ENCODE measurements at regions not wholly inside any gene's neighbourhood (a gene's known extent, or its start where the extent isn't known, plus 50 kb on each side); places are given as distances from the start of the nearest gene placed in this dataset.
"Not testable (repeated sequence)": the region's sequence is repeated elsewhere in the genome, so short reads cannot be mapped to it uniquely, and the experiment has no call there.

- H3K9me3 ChIP-seq = peaks cover 21% of the 10 kb centered on the region
- peak overlapping the region; percentile 85 for H3K4me2 ChIP-seq
- H3K27me3 ChIP-seq = no peaks in the 10 kb centered on the region
- H3K4me3 ChIP-seq = no peak overlapping the region
- TF ChIP-seq Cebpa-rat (IDR thresholded peaks at IDR 0.05) = no peak
- H3K36me3 ChIP-seq = no peaks in the 10 kb centered on the region; the same call in 1 of the 2 replicates
- H3K27ac ChIP-seq = no peak overlapping the region
- H3K4me1 ChIP-seq = peaks cover 82% of the 10 kb centered on the region
- no peak overlapping the region for H3K9ac ChIP-seq
- no peaks in the 10 kb centered on the region for H4K20me1 ChIP-seq
Measured at GRCh38 chr14:104398656-104399055, 180.9 kb upstream of the C14orf180 start.

GRCh38 chr14:104399432-104400155, 180.0 kb upstream of the C14orf180 start:
- Histone ChIP-seq H4K20me1 (no peaks in the 10 kb centered on the region), H3K9me3 (peaks cover 21% of the 10 kb centered on the region), H3K36me3 (no peaks in the 10 kb centered on the region; the same call in 1 of the 2 replicates), H3K4me1 (peaks cover 85% of the 10 kb centered on the region), H3K27me3 (no peaks in the 10 kb centered on the region), H3K4me2 (peak overlapping the region; percentile 85), H3K27ac (peak overlapping the region; percentile 35; the same call in 1 of the 2 replicates), H3K9ac (no peak overlapping the region), H3K4me3 (no peak overlapping the region)
- no peak for TF ChIP-seq Cebpa-rat (IDR thresholded peaks at IDR 0.05)

- Histone ChIP-seq H3K27me3 (no peaks in the 10 kb centered on the region), H3K27ac (peak overlapping the region; percentile 35; the same call in 1 of the 2 replicates), H3K36me3 (no peaks in the 10 kb centered on the region; the same call in 1 of the 2 replicates), H3K9ac (no peak overlapping the region), H3K4me1 (peaks cover 85% of the 10 kb centered on the region), H3K9me3 (peaks cover 21% of the 10 kb centered on the region), H4K20me1 (no peaks in the 10 kb centered on the region), H3K4me2 (peak overlapping the region; percentile 85), H3K4me3 (0 out of 2 replicates have a peak overlapping the region, but pooled peaks have one; percentile 1)
- no peak for TF ChIP-seq Cebpa-rat (IDR thresholded peaks at IDR 0.05)
Measured at GRCh38 chr14:104400355-104400754, 179.2 kb upstream of the C14orf180 start.

GRCh38 chr14:104401785-104402184, 177.8 kb upstream of the C14orf180 start:
- Histone ChIP-seq H3K4me2 (peak overlapping the region; percentile 85), H3K4me1 (peaks cover 84% of the 10 kb centered on the region), H3K9me3 (peaks cover 20% of the 10 kb centered on the region), H3K4me3 (no peak overlapping the region), H3K36me3 (no peaks in the 10 kb centered on the region; the same call in 1 of the 2 replicates), H3K9ac (no peak overlapping the region), H3K27ac (peak overlapping the region; percentile 32; the same call in 1 of the 2 replicates), H4K20me1 (no peaks in the 10 kb centered on the region), H3K27me3 (no peaks in the 10 kb centered on the region)
- no peak for TF ChIP-seq Cebpa-rat (IDR thresholded peaks at IDR 0.05)

GRCh38 chr14:104402303-104402702, 177.3 kb upstream of the C14orf180 start:
- H3K27ac ChIP-seq = peak overlapping the region; percentile 32
- H3K4me2 ChIP-seq = peak overlapping the region; percentile 85
- H4K20me1 ChIP-seq, H3K27me3 ChIP-seq, H3K36me3 ChIP-seq, H3K9ac ChIP-seq: not testable (repeated sequence)
- H3K9me3 ChIP-seq = peaks cover 14% of the 10 kb centered on the region
- H3K4me3 ChIP-seq = peak overlapping the region; percentile 4; the same call in 1 of the 2 replicates
- peaks cover 81% of the 10 kb centered on the region for H3K4me1 ChIP-seq

- Histone ChIP-seq H3K4me1 (peaks cover 80% of the 10 kb centered on the region), H4K20me1 (no peaks in the 10 kb centered on the region), H3K27ac (peak overlapping the region; percentile 32; the same call in 1 of the 2 replicates), H3K9ac (no peak overlapping the region), H3K27me3 (no peaks in the 10 kb centered on the region), H3K4me3 (no peak overlapping the region), H3K4me2 (peak overlapping the region; percentile 85), H3K9me3 (peaks cover 9% of the 10 kb centered on the region), H3K36me3 (no peaks in the 10 kb centered on the region)
- no peak for TF ChIP-seq Cebpa-rat (IDR thresholded peaks at IDR 0.05)
Measured at GRCh38 chr14:104403421-104404220, 175.9 kb upstream of the C14orf180 start.

GRCh38 chr14:104404922-104405321, 174.6 kb upstream of the C14orf180 start:
- Histone ChIP-seq H3K4me3 (no peak overlapping the region), H3K9me3 (peaks cover 18% of the 10 kb centered on the region), H3K4me1 (peaks cover 67% of the 10 kb centered on the region), H3K27me3 (no peaks in the 10 kb centered on the region), H3K36me3 (no peaks in the 10 kb centered on the region), H3K4me2 (peak overlapping the region; percentile 39), H3K9ac (no peak overlapping the region), H3K27ac (no peak overlapping the region), H4K20me1 (no peaks in the 10 kb centered on the region)
- TF ChIP-seq Cebpa-rat (IDR thresholded peaks at IDR 0.05) = no peak

- Histone ChIP-seq H3K27me3 (no peaks in the 10 kb centered on the region), H3K9me3 (peaks cover 18% of the 10 kb centered on the region), H3K27ac (no peak overlapping the region), H3K4me2 (peak overlapping the region; percentile 39), H3K4me1 (peaks cover 61% of the 10 kb centered on the region), H3K9ac (no peak overlapping the region), H4K20me1 (no peaks in the 10 kb centered on the region), H3K36me3 (no peaks in the 10 kb centered on the region), H3K4me3 (no peak overlapping the region)
- TF ChIP-seq Cebpa-rat (IDR thresholded peaks at IDR 0.05) = no peak
Measured at GRCh38 chr14:104405360-104406226, 174.0 kb upstream of the C14orf180 start.

- H3K4me2 ChIP-seq = no peak overlapping the region
- H3K27ac ChIP-seq = no peak overlapping the region
- no peaks in the 10 kb centered on the region for H3K27me3 ChIP-seq
Measured at GRCh38 chr14:104406831-104407230, 172.7 kb upstream of the C14orf180 start.

More at GRCh38 chr14:104406831-104407230, 172.7 kb upstream of the C14orf180 start:
- TF ChIP-seq Cebpa-rat (IDR thresholded peaks at IDR 0.05) = no peak
- no peak overlapping the region for H3K9ac ChIP-seq
- peaks cover 48% of the 10 kb centered on the region for H3K4me1 ChIP-seq
- peaks cover 18% of the 10 kb centered on the region for H3K9me3 ChIP-seq
- H4K20me1 ChIP-seq = no peaks in the 10 kb centered on the region
- no peaks in the 10 kb centered on the region for H3K36me3 ChIP-seq
- H3K4me3 ChIP-seq = no peak overlapping the region
